DOHH2 (cell line): ENCODE measurements at regions not wholly inside any gene's neighbourhood (a gene's known extent, or its start where the extent isn't known, plus 50 kb on each side); places are given as distances from the start of the nearest gene placed in this dataset.

Source experiments
- H3F3A ChIP-seq: fragments of 200-600 bp; sonication (generic), shearing (Covaris generic); 2 replicates; pipeline ENCODE4 v1.6.0; 2016; ENCODE audit warnings: antibody characterized with exemption, mild to moderate bottlenecking; ENCODE audit not compliant: control insufficient read depth, insufficient read depth
- H3K27ac ChIP-seq: fragments of 200-600 bp; sonication (generic); 2 replicates; pipeline ENCODE4 v1.5.1; 2014; ENCODE audit warnings: low read depth, mild to moderate bottlenecking, low read length, moderate library complexity
- H3K27me3 ChIP-seq: fragments of 200-600 bp; sonication (generic); 2 replicates; pipeline ENCODE4 v1.6.1; 2014; ENCODE audit warnings: mild to moderate bottlenecking, low read length, mixed read lengths; ENCODE audit not compliant: control insufficient read depth
- H3K36me3 ChIP-seq: fragments of 200-600 bp; sonication (generic); 2 replicates; pipeline ENCODE4 v1.6.1; 2014; ENCODE audit warnings: mild to moderate bottlenecking, low read length, moderate library complexity, mixed read lengths; ENCODE audit not compliant: control insufficient read depth
- H3K4me1 ChIP-seq: fragments of 200-600 bp; sonication (generic); 2 replicates; pipeline ENCODE4 v1.6.1; 2014; ENCODE audit warnings: mild to moderate bottlenecking, low read length, mixed read lengths; ENCODE audit not compliant: control insufficient read depth
- H3K4me2 ChIP-seq: fragments of 200-600 bp; sonication (generic); 2 replicates; pipeline ENCODE4 v1.6.0; 2014; ENCODE audit warnings: mild to moderate bottlenecking, low read length, moderate library complexity
- H3K4me3 ChIP-seq: fragments of 200-600 bp; sonication (generic); 2 replicates; pipeline ENCODE4 v1.5.1; 2014; ENCODE audit warnings: mild to moderate bottlenecking, low read length, mixed read lengths
- H3K79me2 ChIP-seq: fragments of 200-600 bp; sonication (generic); 2 replicates; pipeline ENCODE4 v1.6.1; 2014; ENCODE audit warnings: mild to moderate bottlenecking, low read length, mixed read lengths; ENCODE audit not compliant: control insufficient read depth
- H3K9me2 ChIP-seq: fragments of 200-600 bp; sonication (generic); replicated peaks from 2 replicates; pipeline ENCODE4 v1.6.1; 2014; ENCODE audit warnings: mild to moderate bottlenecking, low read length, mixed read lengths; ENCODE audit not compliant: control insufficient read depth
- H3K9me3 ChIP-seq: fragments of 200-600 bp; sonication (generic); 2 replicates; pipeline ENCODE4 v1.6.1; 2014; ENCODE audit warnings: antibody characterized with exemption, low read length, mixed read lengths; ENCODE audit not compliant: control insufficient read depth, insufficient read depth
- H4K20me1 ChIP-seq: fragments of 200-600 bp; sonication (generic); 2 replicates; pipeline ENCODE4 v1.6.0; 2014; ENCODE audit warnings: low read depth, mild to moderate bottlenecking, antibody characterized with exemption, low read length, moderate library complexity; ENCODE audit not compliant: control insufficient read depth, insufficient read depth
- CTCF ChIP-seq: fragments of 200-600 bp; sonication (generic); IDR thresholded peaks from one replicate; pipeline ENCODE4 v1.5.1; 2014; ENCODE audit warnings: antibody characterized with exemption, mild to moderate bottlenecking, low read depth, low read length; ENCODE audit not compliant: poor library complexity, severe bottlenecking
- EZH2phosphoT487 ChIP-seq: fragments of 200-600 bp; sonication (generic); IDR thresholded peaks from 2 replicates; pipeline ENCODE4 v1.6.1; 2017; ENCODE audit warnings: borderline replicate concordance, mild to moderate bottlenecking, antibody characterized with exemption, low read length, moderate library complexity, mixed read lengths

- H3K27ac ChIP-seq, result no peak overlapping the region
- H3K36me3 ChIP-seq, result no peaks in the 10 kb centered on the region
- no peak overlapping the region for H3K4me3 ChIP-seq
- no peaks in the 10 kb centered on the region for H3K79me2 ChIP-seq
- H3K4me2 ChIP-seq, result no peak overlapping the region
- H3K9me2 ChIP-seq, result no peaks in the 10 kb centered on the region
- no peaks in the 10 kb centered on the region for H4K20me1 ChIP-seq
- no peaks in the 10 kb centered on the region for H3F3A ChIP-seq
- H3K4me1 ChIP-seq, result no peaks in the 10 kb centered on the region
- TF ChIP-seq CTCF (no peak), EZH2phosphoT487 (no peak)
- H3K27me3 ChIP-seq, result no peaks in the 10 kb centered on the region
- 0 out of 2 replicates have a peak, but pooled peaks cover 8% of the 10 kb centered on the region for H3K9me3 ChIP-seq
Measured at GRCh38 chr13:22175241-22175640, 504.4 kb downstream of the FGF9 start.

GRCh38 chr13:22175815-22176214, 504.9 kb downstream of the FGF9 start:
- H3F3A ChIP-seq, result no peaks in the 10 kb centered on the region
- TF ChIP-seq EZH2phosphoT487, result no peak
- TF ChIP-seq CTCF, result no peak
- no peaks in the 10 kb centered on the region for H3K79me2 ChIP-seq
- H4K20me1 ChIP-seq, result no peaks in the 10 kb centered on the region
- no peaks in the 10 kb centered on the region for H3K9me2 ChIP-seq
- H3K4me3 ChIP-seq, result no peak overlapping the region
- no peak overlapping the region for H3K4me2 ChIP-seq
- H3K4me1 ChIP-seq, result no peaks in the 10 kb centered on the region
- no peaks in the 10 kb centered on the region for H3K36me3 ChIP-seq
- no peak overlapping the region for H3K27ac ChIP-seq
- H3K27me3 ChIP-seq, result no peaks in the 10 kb centered on the region
- 0 out of 2 replicates have a peak, but pooled peaks cover 8% of the 10 kb centered on the region for H3K9me3 ChIP-seq

GRCh38 chr13:22176968-22177520, 506.2 kb downstream of the FGF9 start:
- H3K4me2 ChIP-seq, result no peak overlapping the region
- H3K4me3 ChIP-seq, result no peak overlapping the region
- H3K4me1 ChIP-seq, result no peaks in the 10 kb centered on the region
- 0 out of 2 replicates have a peak, but pooled peaks cover 8% of the 10 kb centered on the region for H3K9me3 ChIP-seq
- TF ChIP-seq CTCF (no peak), EZH2phosphoT487 (no peak)
- H3K27ac ChIP-seq, result no peak overlapping the region
- no peaks in the 10 kb centered on the region for H3K36me3 ChIP-seq
- H3K9me2 ChIP-seq, result no peaks in the 10 kb centered on the region
- no peaks in the 10 kb centered on the region for H4K20me1 ChIP-seq
- no peaks in the 10 kb centered on the region for H3K27me3 ChIP-seq
- no peaks in the 10 kb centered on the region for H3F3A ChIP-seq
- H3K79me2 ChIP-seq, result no peaks in the 10 kb centered on the region
